ENCODE measurements at regions not wholly inside any gene's neighbourhood (a gene's known extent, or its start where the extent isn't known, plus 50 kb on each side); places are given as distances from the start of the nearest gene placed in this dataset.

- TF ChIP-seq POLR2A (IDR thresholded peaks at IDR 0.05) (no peak), CTCF (IDR thresholded peaks at IDR 0.05) (no peak)
Measured at GRCh38 chrX:84893897-84894296, 109.8 kb upstream of the APOOL start.
